ENCODE measurements at regions not wholly inside any gene's neighbourhood (a gene's known extent, or its start where the extent isn't known, plus 50 kb on each side); places are given as distances from the start of the nearest gene placed in this dataset.

DNA sequence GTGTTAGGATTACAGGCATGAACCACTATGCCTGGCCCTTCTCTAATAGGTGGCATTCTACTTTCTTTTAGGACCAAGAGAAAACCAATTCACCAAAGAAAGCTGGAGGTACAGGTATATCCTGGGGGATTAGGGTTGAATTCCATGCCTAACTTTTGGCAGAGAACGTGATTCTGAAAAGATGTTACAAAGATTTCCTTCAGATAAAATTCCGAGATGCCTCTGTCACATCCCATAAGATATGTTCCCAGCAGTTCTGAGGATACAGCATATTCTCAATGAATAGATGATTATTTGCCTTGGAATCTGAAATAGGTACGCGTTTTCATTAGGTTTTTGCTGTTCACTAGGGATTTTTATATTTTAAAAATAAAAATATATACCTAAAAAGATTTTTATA is 111.9 kb upstream of the KRAS start:
- dilution Hi-C loops (cut with MboI; ENCODE audit: extremely low pct_ligation_motif_present, low sequenced_read_pairs): no loop called here
- no peak for DNase-seq (ENCODE audit: low read depth, low spot score)

DNA sequence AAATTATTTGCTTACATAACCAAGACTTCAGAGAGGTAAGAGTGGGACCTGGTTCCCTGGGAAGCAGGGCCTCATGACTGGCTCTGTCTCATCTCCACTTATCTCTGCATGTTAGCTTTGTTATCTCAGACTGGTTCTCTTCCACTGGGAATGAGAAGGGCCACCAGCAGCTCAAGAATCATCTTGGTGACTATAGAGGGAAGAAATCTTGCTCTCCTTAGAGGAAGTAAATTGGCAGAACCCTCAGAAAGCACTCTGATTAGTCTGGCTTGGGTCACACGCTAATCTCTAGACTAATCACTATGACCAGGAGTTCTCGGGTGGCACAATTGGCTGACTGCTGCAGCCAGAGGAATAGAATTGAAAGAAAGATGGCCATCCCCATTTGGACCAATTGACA is 110.8 kb upstream of the KRAS start:
- Histone ChIP-seq H4K20me1 (replicated peaks; ENCODE audit: control insufficient read depth, extremely low read depth, insufficient read depth, low read length) (no peaks in the 10 kb centered on the region), H3K36me3 (ENCODE audit: control insufficient read depth in 2 of 2, extremely low read depth in 1 of 2, insufficient read depth in 2 of 2, low read length in 2 of 2) (no peaks in the 10 kb centered on the region), H3K79me2 (ENCODE audit: control insufficient read depth, insufficient read depth, low read length) (no peaks in the 10 kb centered on the region), H3K4me2 (ENCODE audit: insufficient read depth, low read length) (no peak overlapping the region), H3K4me3 (replicated peaks in 1 of 3; ENCODE audit: insufficient read depth in 1 of 3, low read depth in 1 of 3, low read length in 3 of 3) (no peak overlapping the region), H3K9ac (replicated peaks; ENCODE audit: extremely low read depth, insufficient read depth, low read length) (no peak overlapping the region), H3K9me1 (replicated peaks; ENCODE audit: control insufficient read depth, extremely low read depth, insufficient read depth, low read length) (no peaks in the 10 kb centered on the region), H3K9me3 (replicated peaks; ENCODE audit: control insufficient read depth, insufficient read depth, low read length) (no peaks in the 10 kb centered on the region), H2AFZ (ENCODE audit: low read depth, low read length) (no peak overlapping the region), H3K27ac (ENCODE audit: insufficient read depth, low read depth, low read length) (no peak overlapping the region), H3K4me1 (ENCODE audit: control insufficient read depth, extremely low read depth, insufficient read depth, low read length) (no peaks in the 10 kb centered on the region), H3K27me3 (ENCODE audit: control insufficient read depth in 2 of 2, insufficient read depth in 2 of 2, low read length in 2 of 2) (peaks cover 4% of the 10 kb centered on the region in 2 experiments)
- dilution Hi-C loops (cut with MboI; ENCODE audit: extremely low pct_ligation_motif_present, low sequenced_read_pairs) (no loop called here), intact Hi-C loops (cut with micrococcal nuclease) (no loop called here)
- BruUV-seq (replicated peaks): no TSS peak
- DNase-seq (ENCODE audit: low read depth, low spot score) (no peak), FAIRE-seq (no peak)
- TF ChIP-seq JUN (IDR thresholded peaks at IDR 0.05; ENCODE audit: borderline replicate concordance, insufficient read depth, insufficient read length, low read depth) (no peak), FOS (IDR thresholded peaks at IDR 0.05; ENCODE audit: borderline replicate concordance, insufficient read depth, low read length) (no peak), POLR2AphosphoS5 (IDR thresholded peaks at IDR 0.05; ENCODE audit: insufficient read depth, low read depth, low read length) (no peak), POLR2A (IDR thresholded peaks at IDR 0.05; ENCODE audit: low read depth, low read length) (no peak), MYC (IDR thresholded peaks at IDR 0.05; ENCODE audit: low read depth, low read length) (no peak), GATA2 (IDR thresholded peaks at IDR 0.05; ENCODE audit: insufficient read depth, insufficient read length, low read depth, low read length) (no peak), EZH2 (IDR thresholded peaks at IDR 0.05; ENCODE audit: borderline replicate concordance, low read depth, low read length, severe bottlenecking) (no peak)
- TF ChIP-seq, protein P1, sequence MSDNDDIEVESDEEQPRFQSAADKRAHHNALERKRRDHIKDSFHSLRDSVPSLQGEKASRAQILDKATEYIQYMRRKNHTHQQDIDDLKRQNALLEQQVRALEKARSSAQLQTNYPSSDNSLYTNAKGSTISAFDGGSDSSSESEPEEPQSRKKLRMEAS (IDR thresholded peaks at IDR 0.05; ENCODE audit: insufficient read depth, insufficient read length): no peak
- CTCF ChIA-PET: no interaction called here
- POLR2A ChIA-PET: no interaction called here

More for the DNA sequence above, 111.9 kb upstream of the KRAS start:
- Histone ChIP-seq H3K4me3 (replicated peaks in 1 of 3; ENCODE audit: insufficient read depth in 1 of 3, low read depth in 1 of 3, low read length in 3 of 3) (no peak overlapping the region), H3K4me2 (ENCODE audit: insufficient read depth, low read length) (no peak overlapping the region), H2AFZ (ENCODE audit: low read depth, low read length) (no peak overlapping the region), H3K27me3 (ENCODE audit: control insufficient read depth in 2 of 2, insufficient read depth in 2 of 2, low read length in 2 of 2) (peaks cover 4% of the 10 kb centered on the region in 2 experiments), H3K36me3 (ENCODE audit: control insufficient read depth in 2 of 2, extremely low read depth in 1 of 2, insufficient read depth in 2 of 2, low read length in 2 of 2) (no peaks in the 10 kb centered on the region), H3K9me1 (replicated peaks; ENCODE audit: control insufficient read depth, extremely low read depth, insufficient read depth, low read length) (no peaks in the 10 kb centered on the region), H3K79me2 (ENCODE audit: control insufficient read depth, insufficient read depth, low read length) (no peaks in the 10 kb centered on the region), H3K27ac (ENCODE audit: insufficient read depth, low read depth, low read length) (no peak overlapping the region), H3K4me1 (ENCODE audit: control insufficient read depth, extremely low read depth, insufficient read depth, low read length) (no peaks in the 10 kb centered on the region), H3K9me3 (replicated peaks; ENCODE audit: control insufficient read depth, insufficient read depth, low read length) (no peaks in the 10 kb centered on the region), H3K9ac (replicated peaks; ENCODE audit: extremely low read depth, insufficient read depth, low read length) (no peak overlapping the region), H4K20me1 (replicated peaks; ENCODE audit: control insufficient read depth, extremely low read depth, insufficient read depth, low read length) (no peaks in the 10 kb centered on the region)
- ChIA-PET CTCF (interaction anchor here (1.3 kb wide), 1 partner anchor 9 kb away, joined by 4 read pairs; no protein-coding TSS in a partner anchor), POLR2A (no interaction called here)
- FAIRE-seq: no peak
- intact Hi-C loops (cut with micrococcal nuclease): no loop called here
- no TSS peak for BruUV-seq (replicated peaks)
- TF ChIP-seq, protein P2, sequence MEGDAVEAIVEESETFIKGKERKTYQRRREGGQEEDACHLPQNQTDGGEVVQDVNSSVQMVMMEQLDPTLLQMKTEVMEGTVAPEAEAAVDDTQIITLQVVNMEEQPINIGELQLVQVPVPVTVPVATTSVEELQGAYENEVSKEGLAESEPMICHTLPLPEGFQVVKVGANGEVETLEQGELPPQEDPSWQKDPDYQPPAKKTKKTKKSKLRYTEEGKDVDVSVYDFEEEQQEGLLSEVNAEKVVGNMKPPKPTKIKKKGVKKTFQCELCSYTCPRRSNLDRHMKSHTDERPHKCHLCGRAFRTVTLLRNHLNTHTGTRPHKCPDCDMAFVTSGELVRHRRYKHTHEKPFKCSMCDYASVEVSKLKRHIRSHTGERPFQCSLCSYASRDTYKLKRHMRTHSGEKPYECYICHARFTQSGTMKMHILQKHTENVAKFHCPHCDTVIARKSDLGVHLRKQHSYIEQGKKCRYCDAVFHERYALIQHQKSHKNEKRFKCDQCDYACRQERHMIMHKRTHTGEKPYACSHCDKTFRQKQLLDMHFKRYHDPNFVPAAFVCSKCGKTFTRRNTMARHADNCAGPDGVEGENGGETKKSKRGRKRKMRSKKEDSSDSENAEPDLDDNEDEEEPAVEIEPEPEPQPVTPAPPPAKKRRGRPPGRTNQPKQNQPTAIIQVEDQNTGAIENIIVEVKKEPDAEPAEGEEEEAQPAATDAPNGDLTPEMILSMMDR (IDR thresholded peaks at IDR 0.05; ENCODE audit: extremely low read depth in 1 of 2, insufficient read depth in 1 of 2, low read depth in 1 of 2, low read length in 2 of 2): no peak
- no peak for TF ChIP-seq POLR2AphosphoS5 (IDR thresholded peaks at IDR 0.05; ENCODE audit: insufficient read depth, low read depth, low read length)

Data from endothelial cell of umbilical vein (primary cell).